ENCODE measurements at regions not wholly inside any gene's neighbourhood (a gene's known extent, or its start where the extent isn't known, plus 50 kb on each side); places are given as distances from the start of the nearest gene placed in this dataset.

DNA sequence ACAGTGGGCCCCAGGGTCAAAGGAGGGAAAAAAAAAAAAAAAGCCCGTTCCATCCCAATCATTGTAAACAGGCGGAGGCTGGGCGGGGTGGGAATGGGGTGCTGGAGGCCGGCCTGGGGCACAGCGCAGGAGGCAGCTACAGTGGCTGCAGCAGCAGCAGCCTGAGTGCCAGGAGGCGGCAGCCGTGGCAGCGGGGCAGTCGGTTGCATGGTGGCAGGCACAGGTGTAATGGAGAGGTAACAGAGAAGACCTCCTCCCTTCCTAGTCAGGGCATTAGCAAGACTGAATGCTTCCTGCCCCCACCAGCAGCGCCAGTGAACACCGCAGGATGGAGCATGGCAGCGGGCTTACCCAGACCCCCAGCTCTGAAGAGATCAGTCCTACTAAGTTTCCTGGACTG is 279.1 kb upstream of the TTC14 start:
- no peaks in the 10 kb centered on the region for H3K27me3 Mint-ChIP-seq (ENCODE audit: low read depth)
- DNase-seq (ENCODE audit: low spot score) (no peak), ATAC-seq (no peak)
- CTCF ChIA-PET, result no interaction called here
- no peaks in the 10 kb centered on the region for H3K36me3 Mint-ChIP-seq
- no peaks in the 10 kb centered on the region for H3K9me3 Mint-ChIP-seq
- H3K4me1 Mint-ChIP-seq, result no peaks in the 10 kb centered on the region
- no peak overlapping the region for H3K27ac Mint-ChIP-seq
- POLR2A ChIA-PET, result no interaction called here
- TF ChIP-seq SOX15 (CRISPR knock-in tag; IDR thresholded peaks at IDR 0.05) (no peak), ZSCAN18 (CRISPR knock-in tag; IDR thresholded peaks at IDR 0.05) (no peak), JUN (CRISPR knock-in tag; IDR thresholded peaks at IDR 0.05) (no peak), ZNF121 (CRISPR knock-in tag; IDR thresholded peaks at IDR 0.05) (no peak), ZNF512 (CRISPR knock-in tag; IDR thresholded peaks at IDR 0.05; ENCODE audit: borderline replicate concordance) (no peak), GRHL2 (CRISPR knock-in tag; IDR thresholded peaks at IDR 0.05; ENCODE audit: insufficient replicate concordance, severe bottlenecking) (no peak), ZNF138 (CRISPR knock-in tag; conservative IDR thresholded peaks at IDR 0.05) (no peak), ZBTB21 (CRISPR knock-in tag; IDR thresholded peaks at IDR 0.05; ENCODE audit: borderline replicate concordance) (no peak), KAT7 (CRISPR knock-in tag; IDR thresholded peaks at IDR 0.05; ENCODE audit: borderline replicate concordance) (no peak), CREM (CRISPR knock-in tag; IDR thresholded peaks at IDR 0.05) (no peak), RORB (CRISPR knock-in tag; IDR thresholded peaks at IDR 0.05) (no peak), ZBTB43 (CRISPR knock-in tag; IDR thresholded peaks at IDR 0.05) (no peak), NFYB (CRISPR knock-in tag; conservative IDR thresholded peaks at IDR 0.05; ENCODE audit: low read depth) (no peak)
- TF ChIP-seq, protein P1, sequence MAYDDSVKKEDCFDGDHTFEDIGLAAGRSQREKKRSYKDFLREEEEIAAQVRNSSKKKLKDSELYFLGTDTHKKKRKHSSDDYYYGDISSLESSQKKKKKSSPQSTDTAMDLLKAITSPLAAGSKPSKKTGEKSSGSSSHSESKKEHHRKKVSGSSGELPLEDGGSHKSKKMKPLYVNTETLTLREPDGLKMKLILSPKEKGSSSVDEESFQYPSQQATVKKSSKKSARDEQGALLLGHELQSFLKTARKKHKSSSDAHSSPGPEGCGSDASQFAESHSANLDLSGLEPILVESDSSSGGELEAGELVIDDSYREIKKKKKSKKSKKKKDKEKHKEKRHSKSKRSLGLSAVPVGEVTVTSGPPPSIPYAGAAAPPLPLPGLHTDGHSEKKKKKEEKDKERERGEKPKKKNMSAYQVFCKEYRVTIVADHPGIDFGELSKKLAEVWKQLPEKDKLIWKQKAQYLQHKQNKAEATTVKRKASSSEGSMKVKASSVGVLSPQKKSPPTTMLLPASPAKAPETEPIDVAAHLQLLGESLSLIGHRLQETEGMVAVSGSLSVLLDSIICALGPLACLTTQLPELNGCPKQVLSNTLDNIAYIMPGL (CRISPR knock-in tag; IDR thresholded peaks at IDR 0.05), result no peak
- TF ChIP-seq, protein P2, sequence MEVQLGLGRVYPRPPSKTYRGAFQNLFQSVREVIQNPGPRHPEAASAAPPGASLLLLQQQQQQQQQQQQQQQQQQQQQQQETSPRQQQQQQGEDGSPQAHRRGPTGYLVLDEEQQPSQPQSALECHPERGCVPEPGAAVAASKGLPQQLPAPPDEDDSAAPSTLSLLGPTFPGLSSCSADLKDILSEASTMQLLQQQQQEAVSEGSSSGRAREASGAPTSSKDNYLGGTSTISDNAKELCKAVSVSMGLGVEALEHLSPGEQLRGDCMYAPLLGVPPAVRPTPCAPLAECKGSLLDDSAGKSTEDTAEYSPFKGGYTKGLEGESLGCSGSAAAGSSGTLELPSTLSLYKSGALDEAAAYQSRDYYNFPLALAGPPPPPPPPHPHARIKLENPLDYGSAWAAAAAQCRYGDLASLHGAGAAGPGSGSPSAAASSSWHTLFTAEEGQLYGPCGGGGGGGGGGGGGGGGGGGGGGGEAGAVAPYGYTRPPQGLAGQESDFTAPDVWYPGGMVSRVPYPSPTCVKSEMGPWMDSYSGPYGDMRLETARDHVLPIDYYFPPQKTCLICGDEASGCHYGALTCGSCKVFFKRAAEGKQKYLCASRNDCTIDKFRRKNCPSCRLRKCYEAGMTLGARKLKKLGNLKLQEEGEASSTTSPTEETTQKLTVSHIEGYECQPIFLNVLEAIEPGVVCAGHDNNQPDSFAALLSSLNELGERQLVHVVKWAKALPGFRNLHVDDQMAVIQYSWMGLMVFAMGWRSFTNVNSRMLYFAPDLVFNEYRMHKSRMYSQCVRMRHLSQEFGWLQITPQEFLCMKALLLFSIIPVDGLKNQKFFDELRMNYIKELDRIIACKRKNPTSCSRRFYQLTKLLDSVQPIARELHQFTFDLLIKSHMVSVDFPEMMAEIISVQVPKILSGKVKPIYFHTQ (CRISPR knock-in tag; IDR thresholded peaks at IDR 0.05), result no peak
- TF ChIP-seq, protein P3, sequence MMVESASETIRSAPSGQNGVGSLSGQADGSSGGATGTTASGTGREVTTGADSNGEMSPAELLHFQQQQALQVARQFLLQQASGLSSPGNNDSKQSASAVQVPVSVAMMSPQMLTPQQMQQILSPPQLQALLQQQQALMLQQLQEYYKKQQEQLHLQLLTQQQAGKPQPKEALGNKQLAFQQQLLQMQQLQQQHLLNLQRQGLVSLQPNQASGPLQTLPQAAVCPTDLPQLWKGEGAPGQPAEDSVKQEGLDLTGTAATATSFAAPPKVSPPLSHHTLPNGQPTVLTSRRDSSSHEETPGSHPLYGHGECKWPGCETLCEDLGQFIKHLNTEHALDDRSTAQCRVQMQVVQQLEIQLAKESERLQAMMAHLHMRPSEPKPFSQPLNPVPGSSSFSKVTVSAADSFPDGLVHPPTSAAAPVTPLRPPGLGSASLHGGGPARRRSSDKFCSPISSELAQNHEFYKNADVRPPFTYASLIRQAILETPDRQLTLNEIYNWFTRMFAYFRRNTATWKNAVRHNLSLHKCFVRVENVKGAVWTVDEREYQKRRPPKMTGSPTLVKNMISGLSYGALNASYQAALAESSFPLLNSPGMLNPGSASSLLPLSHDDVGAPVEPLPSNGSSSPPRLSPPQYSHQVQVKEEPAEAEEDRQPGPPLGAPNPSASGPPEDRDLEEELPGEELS (CRISPR knock-in tag; IDR thresholded peaks at IDR 0.05), result no peak
- TF ChIP-seq, protein P4, sequence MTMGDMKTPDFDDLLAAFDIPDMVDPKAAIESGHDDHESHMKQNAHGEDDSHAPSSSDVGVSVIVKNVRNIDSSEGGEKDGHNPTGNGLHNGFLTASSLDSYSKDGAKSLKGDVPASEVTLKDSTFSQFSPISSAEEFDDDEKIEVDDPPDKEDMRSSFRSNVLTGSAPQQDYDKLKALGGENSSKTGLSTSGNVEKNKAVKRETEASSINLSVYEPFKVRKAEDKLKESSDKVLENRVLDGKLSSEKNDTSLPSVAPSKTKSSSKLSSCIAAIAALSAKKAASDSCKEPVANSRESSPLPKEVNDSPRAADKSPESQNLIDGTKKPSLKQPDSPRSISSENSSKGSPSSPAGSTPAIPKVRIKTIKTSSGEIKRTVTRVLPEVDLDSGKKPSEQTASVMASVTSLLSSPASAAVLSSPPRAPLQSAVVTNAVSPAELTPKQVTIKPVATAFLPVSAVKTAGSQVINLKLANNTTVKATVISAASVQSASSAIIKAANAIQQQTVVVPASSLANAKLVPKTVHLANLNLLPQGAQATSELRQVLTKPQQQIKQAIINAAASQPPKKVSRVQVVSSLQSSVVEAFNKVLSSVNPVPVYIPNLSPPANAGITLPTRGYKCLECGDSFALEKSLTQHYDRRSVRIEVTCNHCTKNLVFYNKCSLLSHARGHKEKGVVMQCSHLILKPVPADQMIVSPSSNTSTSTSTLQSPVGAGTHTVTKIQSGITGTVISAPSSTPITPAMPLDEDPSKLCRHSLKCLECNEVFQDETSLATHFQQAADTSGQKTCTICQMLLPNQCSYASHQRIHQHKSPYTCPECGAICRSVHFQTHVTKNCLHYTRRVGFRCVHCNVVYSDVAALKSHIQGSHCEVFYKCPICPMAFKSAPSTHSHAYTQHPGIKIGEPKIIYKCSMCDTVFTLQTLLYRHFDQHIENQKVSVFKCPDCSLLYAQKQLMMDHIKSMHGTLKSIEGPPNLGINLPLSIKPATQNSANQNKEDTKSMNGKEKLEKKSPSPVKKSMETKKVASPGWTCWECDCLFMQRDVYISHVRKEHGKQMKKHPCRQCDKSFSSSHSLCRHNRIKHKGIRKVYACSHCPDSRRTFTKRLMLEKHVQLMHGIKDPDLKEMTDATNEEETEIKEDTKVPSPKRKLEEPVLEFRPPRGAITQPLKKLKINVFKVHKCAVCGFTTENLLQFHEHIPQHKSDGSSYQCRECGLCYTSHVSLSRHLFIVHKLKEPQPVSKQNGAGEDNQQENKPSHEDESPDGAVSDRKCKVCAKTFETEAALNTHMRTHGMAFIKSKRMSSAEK (CRISPR knock-in tag; IDR thresholded peaks at IDR 0.05; ENCODE audit: borderline replicate concordance), result no peak
- no peak overlapping the region for H3K4me3 Mint-ChIP-seq

Data from WTC11 (cell line).